NCI-H524 (cell line): ENCODE measurements at regions not wholly inside any gene's neighbourhood (a gene's known extent, or its start where the extent isn't known, plus 50 kb on each side); places are given as distances from the start of the nearest gene placed in this dataset.
"Not testable (repeated sequence)": the region's sequence is repeated elsewhere in the genome, so short reads cannot be mapped to it uniquely, and the experiment has no call there.

Experiments
- DNase-seq, 2 experiments: peaks; one replicate each; lab custom pipeline; 2025; lab: John Stamatoyannopoulos, UW

DNA sequence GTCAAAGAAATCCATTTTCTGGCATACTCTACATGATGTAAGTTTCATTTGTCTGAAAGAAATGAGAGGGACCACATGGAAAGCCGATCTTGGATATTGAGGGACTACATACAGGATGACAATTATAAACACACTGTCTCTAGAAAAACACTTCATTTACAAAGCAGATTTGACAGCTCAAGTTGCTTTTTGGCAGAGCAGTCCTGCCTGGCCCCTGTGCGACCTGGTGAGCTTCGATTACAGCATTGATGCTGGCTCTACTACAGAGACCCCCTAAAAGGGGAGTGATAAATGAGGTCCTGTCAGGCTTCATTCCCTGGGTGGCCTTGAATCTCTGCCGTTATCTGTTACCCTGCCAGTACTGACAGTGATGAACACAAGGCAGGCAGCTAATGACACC is 215.2 kb upstream of the NOCT start:
- no peak for DNase-seq

DNA sequence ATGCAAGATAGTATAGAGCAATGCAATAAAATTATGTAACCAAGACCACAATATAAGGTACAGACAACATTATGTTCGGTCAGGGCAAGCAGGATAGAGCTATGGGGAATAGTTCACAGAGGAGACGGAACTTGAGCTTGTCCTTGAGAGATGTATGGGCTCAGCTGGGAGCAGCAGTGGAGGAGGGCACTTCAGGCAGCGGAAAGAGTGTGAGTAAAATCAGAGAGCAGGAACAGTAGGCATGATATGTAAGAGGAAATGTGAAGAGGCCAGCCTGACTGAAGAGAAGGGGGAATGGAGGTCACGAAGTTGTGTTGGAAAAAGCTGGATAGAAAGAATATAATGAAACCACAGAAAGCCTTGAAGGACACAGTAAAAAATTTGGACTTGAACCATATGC is 217.2 kb upstream of the NOCT start:
- DNase-seq, result no peak

DNA sequence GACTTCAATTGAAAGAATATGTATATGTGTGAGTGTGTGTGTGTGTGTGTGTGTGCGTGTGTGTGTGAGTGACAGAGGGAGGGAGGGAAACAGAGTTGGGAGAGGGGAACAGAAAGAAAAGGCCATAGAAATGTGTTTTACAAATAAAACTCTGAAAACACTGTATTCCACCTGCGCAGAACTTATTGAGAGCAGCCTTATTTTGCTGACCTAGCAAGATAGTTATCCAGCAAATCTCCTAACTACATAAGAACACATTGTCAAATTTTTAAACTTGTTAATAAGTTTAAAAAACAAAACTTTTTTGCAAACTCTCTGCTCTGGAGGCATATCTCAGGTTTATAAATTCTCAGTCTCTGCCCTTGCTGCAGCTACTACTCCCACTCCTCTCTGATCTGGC is 217.9 kb upstream of the NOCT start:
- no peak for DNase-seq

DNA sequence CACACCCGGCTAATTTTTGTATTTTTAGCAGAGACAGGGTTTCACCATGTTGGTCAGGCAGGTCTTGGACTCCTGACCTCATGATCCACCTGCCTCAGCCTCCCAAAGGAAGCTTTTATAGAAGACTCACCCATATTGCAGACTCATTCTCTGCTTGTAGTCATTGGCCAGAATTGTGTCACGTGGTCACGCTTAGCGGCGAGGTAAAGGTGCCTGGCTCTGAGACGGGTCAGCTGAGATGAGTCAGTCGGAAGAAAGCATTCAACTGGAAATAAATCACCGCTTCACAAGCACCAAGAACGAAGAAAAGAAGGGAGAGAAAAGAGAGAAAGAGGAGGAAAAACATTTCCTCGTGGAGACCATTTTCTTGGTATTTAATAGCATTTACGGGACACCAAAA is 218.8 kb upstream of the NOCT start:
- no peak for DNase-seq

DNA sequence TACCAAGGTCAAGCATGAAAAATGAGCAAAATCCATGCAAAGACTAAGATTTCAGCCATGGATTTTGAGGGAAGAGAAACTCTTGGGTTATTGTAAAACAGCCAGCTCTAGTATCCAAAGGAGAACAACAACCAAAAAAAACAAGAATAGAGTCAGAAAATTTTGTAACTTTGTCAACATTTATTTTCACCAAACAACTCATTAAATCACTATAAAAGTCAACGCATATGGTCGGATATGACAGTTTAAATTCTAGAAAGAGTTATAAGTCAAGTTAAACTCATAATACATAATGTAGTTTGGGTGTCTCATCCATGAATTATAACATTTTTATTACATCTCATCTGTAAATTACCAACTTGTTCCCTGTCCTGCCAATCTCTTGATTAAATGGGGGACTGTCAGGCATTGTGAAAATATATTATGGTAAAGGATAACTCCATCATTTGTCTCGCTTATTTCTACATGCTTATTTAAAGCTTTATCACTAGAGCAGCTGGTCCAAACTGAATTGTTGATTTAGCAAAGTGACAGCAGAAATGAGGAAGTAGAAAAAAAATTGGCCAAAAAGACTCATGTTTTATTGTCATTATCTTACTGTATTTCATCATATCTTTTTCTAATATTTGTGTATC is 224.8 kb upstream of the NOCT start:
- no peak for DNase-seq

DNA sequence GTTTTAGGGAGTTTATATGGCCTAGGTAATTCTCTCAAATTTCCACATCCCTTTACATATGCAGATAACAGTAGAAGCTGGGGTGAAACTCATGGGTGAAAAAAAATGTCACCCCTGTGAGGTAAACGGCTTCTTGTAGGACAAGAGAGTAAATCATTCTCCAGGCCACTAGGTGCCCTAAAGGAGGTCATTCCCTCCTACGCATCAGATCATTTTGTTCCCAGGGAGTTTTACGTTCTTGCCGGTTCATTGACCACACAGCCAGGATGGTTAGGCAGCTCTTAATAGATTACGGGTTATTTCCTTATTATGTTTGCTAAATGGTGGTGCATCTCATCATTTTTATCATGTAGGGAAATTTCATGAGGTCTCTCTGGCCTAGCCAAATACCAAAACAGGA is 225.8 kb upstream of the NOCT start:
- no peak for DNase-seq

DNA sequence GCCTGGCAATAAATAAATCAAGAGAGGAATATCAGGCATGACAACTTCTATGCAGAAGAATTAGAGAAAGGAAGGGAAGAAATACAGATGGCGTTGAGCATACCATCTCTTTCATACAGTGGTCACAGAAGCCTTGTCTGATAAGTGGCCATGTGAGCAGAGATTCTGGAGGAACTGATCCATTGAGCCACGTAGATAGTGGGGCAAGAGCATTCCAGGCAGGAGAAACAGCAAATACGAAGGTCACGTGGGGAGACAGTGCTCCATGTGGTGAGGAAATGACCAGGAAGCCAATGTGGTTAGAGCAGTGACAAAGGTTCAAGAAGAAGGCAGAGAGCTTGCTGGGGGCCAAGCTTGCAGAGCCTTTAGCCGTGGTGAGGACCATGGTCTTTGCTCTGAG is 226.7 kb upstream of the NOCT start:
- no peak for DNase-seq

DNA sequence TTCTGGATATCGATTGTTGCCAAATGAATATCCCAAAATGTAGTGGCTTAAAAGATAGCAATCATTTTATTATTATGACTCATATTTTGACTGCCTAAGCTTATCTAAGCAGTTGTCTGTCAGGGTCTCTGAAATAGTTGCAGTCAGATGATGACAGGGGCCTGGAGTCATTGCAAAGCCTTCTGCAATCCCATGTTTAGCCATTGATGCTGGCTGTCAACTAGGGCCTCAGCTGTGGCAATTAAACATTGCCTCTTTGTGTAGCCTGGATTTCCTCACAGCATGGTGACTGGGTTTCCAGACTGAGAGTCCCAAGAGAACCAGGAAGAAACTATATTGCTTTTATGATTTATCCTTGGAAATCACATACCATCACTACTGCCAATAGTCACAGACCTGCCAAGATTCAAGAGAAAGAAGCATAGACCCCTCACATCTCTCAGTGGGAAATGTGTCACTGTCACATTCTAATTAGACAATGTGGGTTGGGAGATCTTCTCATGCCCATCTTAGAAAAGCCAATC is 227.3 kb upstream of the NOCT start:
- DNase-seq, result no peak

DNA sequence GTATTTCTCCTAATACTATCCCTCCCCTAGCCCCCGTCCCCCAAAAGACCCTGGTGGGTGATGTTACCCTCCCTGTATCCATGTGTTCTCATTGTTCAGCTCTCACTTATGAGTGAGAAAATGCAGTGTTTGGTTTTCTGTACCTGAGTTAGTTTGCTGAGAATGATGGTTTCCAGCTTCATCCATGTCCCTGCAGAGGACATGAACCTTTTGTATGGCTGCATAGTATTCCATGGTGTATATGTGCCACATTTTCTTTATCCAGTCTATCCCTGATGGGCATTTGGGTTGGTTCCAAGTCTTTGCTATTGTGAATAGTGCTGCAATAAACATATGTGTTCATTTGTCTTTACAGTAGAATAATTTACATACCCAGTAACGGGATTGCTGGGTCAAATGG is 235.8 kb upstream of the NOCT start:
- DNase-seq, result not testable (repeated sequence)

DNA sequence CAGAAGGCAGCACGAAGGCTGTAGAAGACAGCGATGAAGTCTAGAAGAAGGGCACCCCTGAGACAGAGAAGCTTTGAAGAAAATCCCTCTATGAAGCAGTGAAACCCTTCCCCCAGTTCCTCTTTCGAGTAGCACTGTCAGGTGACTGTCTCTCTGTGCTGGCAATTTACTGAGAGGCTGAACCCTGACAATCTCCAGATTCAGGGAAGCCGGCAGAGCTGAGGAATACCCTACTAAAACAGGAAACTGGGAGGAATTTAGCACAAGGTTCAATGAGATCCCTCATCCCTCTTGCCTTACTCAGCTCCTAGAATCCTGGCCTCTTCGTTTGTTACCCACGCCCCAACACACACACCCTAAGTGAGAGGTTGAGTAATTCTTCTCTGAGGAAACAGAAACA is 239.7 kb upstream of the NOCT start:
- DNase-seq, result no peak

DNA sequence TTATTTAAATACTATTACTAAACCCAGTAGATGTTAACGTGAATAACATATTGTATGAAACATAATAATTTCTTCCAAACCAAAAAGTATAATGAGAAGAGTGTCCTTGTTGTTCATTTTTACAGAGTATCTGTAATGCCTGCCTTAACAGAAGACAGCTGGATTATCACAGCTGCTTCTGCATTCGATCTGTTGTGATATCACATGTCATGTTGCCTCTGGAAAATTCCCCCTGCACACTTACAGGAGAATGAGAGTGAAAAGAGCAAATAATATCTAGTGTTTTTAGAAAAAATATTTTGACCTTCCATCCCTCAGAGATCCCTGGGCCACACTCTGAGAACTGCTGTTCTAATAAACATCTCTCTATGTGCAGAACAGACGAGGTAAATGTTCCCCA is 240.1 kb upstream of the NOCT start:
- DNase-seq, result no peak

DNA sequence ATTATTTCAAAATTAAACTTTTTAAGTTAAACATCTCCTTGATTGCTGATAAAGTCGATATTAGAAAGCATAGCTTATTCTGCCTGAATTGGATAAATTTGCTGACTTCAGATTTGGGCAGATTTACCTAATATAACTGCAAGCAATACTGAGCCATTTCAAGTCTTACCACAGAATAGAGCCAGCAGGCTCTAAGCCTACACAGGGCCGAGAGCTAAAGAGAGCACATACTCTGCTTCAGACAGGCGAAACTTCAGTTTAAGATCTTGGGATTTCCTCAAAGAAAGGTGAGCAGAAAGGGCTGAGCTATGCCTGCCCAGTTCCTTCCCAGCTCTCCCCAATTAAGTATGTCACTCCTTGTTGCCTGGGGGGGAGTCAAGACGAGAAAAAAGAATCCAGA is 240.6 kb upstream of the NOCT start:
- DNase-seq, result no peak

DNA sequence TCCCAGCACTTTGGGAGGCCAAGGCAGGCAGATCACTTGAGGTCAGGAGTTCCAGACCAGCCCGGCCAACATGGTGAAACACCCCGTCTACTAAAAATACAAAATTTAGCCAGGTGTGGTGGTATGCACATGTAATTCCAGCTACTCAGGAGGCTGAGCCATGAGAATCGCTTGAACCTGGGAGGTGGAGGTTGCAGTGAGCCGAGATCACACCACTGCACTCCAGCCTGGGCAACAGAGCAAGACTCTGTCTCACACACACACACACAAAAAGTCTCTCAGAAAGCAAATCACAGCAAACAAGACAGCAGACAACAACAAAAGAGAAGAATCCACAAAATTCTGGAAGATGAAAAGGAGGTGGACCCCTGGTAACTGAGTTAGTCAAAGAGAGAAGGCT is 241.5 kb upstream of the NOCT start:
- not testable (repeated sequence) for DNase-seq

DNA sequence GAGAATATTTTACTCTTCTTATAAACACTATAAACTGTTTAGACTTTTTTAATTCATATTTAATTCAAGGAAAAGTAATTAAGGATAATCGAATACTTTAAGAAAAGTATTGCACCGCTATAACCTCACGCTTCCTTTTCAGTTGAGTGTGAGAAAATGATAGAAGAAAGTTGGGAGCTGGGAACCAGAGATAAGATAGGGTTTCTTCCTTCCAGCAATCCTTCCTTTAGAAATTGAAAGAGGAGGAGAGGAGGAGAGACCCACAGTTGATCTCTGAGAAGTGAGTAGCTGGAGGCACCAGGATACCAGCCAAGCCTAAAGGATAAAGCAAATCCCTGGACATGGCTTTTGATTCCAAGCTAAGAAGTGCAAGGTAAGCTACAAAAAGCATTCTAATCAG is 242.3 kb upstream of the NOCT start:
- DNase-seq, result no peak

DNA sequence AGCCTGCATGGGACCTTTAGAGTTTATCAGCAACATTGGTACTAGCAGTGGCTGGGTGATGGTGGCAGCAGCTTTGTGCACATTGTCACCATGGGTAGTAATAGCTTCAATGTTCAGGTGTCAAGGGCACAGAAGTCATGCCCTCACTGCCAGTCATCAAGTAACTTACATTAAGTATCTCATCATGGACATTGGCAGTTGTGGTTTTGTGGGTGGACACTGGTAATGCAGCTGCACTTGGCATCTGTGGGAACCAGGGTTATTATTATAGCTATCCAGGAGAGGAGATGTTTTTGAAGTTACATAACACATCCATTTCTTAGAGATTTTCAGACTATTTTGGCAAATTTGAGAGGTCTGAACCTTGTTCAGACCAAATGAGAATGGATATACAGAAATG is 243.2 kb upstream of the NOCT start:
- DNase-seq, result no peak

DNA sequence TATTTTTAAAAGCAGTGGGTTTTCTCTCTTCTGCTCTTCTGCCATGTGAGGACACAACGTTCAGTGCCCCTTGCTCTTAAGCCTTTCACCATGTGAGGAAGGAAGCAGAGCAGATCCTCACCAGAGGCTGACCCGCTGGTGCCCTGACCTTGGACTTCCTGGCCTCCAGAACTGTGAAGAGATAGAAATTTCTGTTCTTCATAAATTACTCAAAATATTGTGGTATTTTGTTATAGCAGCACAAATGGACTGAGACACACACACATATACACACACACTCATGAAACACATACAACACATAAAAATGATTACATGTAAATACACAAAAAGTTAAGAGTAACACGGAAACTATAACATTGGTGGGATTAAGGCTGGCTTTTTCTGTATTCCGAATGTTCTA is 244.8 kb upstream of the NOCT start:
- DNase-seq, result no peak

DNA sequence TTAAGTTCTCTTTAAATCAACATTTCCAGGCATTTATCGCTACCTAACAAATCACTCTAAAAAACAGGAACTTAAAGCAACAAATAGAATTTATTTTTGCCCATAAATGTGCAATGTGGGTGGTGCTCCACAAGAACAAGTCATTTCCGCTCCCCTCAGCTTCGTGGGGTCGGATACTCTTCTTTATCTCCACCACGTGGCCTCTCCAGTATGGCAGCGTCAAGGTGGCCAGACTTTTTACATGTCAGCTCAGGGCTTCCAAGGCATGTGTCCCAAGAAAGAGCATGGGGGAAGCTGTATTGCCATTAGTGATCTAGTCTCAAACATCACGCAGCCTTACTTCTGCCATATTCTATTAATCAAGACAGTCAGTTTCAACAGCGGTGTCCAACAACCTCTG is 249.2 kb upstream of the NOCT start:
- DNase-seq, result no peak

DNA sequence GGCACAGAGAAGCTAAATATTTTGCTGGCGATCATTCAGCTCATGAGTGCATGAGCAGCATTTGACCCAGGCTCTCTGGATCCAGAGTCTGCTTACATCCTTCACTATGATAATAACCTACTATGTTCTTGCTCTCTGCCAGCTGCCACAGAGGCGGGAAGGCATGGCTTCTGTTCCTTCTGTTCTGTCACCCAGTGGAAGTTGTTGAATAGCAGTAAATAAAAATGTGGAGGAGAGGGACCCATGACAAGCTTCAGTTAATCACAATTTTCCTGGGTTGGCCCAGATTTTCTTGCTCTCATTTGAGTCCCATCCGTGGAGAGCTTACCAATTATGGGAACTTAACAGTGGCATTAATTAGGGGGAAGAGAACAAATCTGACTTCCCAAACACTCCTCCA is 250.1 kb upstream of the NOCT start:
- DNase-seq, result no peak

DNA sequence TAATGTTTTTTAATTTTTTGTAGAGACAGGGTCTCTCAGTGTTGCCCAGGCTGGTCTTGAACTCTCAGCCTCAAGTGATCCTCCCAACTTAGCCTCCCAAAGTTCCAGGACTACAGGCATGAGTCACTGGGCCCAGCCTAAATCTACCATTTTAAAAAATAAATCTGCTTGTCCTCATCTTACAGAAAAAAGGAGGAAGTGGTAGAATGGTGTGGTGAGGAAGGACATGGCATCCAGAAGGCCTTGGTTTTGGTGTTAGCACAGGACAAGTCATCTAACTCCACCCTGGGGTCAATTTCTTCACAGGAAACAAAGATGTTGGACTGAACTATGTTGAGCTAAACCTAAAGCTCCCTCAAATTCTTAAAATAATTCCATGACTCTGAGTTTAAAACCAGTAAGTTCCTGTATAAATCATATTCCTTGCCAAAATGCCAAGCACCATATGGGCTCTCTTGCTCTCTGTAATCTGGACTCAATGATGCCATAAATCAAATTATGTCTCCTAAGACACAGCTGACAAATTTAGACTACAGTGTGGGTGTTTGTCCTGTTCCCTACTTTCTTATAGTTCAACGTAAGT is 253.9 kb upstream of the NOCT start:
- DNase-seq, result no peak

DNA sequence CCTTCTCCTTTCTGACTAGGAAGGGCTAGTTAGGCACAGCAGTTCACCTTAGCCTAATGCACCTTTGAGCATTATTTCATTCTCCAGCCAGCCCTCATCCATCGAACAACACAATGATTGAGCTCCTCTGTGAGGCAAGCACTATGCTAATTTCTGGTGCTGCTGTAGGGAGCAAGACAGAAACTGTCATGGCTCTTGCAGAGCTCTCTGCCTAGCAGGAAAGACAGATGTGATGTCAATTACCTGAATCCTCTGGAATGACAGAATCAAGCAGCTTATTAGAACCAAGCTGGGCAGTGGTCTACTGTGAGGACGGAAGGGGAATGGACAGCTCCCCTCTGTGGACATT is 256.1 kb upstream of the NOCT start:
- DNase-seq, result no peak

DNA sequence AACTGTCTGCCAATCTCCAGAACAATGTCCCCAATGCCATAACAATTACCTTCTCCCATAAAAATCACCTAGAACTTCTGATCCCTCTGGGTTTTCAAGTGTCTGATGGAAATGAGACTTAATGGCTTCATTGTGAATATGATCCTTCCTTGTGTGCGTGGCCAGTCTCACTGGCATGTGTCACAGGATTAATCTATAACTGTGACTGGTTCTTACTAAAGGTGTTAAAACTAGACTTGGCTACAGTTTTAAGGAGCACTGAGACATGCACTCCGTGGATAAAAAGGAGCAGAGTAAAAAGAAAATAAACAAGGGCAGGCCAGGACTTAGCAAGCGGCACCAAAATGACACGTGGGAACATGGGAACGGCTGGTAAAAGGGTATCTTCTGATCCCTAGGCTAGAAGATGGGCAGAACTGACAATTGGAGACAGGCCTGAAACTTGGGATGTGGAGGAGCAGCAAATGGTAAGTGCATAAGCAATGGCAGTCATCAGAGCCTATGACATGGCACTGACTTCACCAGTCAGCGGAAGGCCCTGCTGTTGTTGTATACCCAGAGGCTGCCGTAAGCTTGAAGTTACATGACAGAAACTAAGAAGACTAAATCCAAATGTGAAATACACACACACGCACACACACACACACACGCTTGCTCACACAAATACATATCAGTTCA is 256.6 kb upstream of the NOCT start:
- DNase-seq, result no peak

DNA sequence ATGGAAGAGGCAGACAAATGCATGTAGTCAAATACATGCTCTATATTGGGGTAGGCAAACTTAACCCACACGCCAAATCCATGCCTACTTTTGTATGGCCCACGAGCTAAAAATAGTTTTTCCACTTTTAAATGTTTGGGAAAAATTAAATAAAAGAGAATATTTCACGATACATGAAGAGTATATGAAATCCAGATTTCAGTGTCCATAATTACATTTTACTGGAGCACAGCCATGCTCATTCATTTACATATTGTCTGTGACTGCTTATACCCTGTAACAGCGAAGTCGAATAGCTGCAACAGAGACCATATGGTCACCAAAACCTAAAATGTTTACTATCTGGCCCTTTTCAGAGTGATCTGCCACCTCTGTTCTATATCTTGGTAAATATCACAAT is 257.4 kb upstream of the NOCT start:
- no peak for DNase-seq

DNA sequence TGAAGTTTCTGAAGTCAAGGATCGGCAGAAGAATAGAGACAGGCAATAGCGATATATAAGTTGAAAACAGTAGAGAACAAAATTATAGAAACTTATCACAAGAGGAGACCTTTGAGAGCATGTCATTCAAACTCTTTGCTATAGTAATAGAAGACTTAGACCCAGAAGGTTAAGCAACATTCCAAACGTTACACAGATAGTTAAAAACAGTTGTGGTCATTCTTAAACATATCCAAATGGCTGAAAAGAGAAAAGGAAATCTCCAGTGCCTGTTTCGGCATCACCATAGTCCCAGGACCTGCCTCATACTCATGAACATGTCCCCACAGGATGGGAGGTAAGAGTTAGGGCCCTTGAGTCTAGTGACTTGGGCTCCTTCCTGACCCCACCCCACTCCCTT is 258.1 kb upstream of the NOCT start:
- no peak for DNase-seq

DNA sequence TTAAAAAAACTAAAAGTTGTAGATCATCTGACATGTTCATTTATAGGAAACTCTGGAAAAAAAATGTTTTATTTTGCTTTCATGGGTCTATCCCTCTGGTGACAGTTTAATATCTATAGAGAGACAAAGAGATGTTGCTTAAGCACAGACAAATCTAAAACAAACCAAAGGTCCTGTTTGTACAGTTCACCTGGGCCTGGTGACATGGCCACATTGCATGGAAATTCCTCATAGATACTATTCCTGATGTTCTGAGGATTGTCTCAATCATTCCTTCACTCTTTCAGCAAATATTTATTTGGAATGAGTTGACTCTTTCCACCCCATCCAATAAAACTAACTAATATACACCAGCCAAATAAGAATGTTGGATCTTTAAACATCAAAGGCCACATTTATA is 259.1 kb upstream of the NOCT start:
- DNase-seq, result no peak
